ENCODE measurements at regions not wholly inside any gene's neighbourhood (a gene's known extent, or its start where the extent isn't known, plus 50 kb on each side); places are given as distances from the start of the nearest gene placed in this dataset.

DNA sequence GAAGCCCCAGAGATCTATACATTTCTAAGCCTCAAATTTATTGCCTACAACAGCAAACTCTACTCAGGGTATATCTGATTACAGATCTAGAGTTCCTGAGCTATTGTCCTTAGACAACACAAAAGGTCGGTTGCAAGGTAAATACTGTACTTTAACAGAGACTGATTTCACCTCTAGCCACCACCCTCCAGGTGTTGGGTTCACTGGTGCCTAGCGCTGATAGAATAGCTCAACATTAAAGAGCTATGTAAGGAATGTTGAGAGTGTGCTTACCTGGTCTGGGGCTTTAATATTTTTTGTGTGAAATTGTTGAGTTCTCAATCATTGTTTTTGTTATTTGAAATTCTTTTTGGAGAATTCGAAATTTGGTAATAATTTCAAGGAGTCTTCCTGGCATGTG, 277.0 kb upstream of the PSMD7 start:
- TF ChIP-seq, protein P1, sequence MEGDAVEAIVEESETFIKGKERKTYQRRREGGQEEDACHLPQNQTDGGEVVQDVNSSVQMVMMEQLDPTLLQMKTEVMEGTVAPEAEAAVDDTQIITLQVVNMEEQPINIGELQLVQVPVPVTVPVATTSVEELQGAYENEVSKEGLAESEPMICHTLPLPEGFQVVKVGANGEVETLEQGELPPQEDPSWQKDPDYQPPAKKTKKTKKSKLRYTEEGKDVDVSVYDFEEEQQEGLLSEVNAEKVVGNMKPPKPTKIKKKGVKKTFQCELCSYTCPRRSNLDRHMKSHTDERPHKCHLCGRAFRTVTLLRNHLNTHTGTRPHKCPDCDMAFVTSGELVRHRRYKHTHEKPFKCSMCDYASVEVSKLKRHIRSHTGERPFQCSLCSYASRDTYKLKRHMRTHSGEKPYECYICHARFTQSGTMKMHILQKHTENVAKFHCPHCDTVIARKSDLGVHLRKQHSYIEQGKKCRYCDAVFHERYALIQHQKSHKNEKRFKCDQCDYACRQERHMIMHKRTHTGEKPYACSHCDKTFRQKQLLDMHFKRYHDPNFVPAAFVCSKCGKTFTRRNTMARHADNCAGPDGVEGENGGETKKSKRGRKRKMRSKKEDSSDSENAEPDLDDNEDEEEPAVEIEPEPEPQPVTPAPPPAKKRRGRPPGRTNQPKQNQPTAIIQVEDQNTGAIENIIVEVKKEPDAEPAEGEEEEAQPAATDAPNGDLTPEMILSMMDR (IDR thresholded peaks at IDR 0.05; ENCODE audit: poor library complexity), result no peak
- TF ChIP-seq EZH2 (IDR thresholded peaks at IDR 0.05; ENCODE audit: borderline replicate concordance), result no peak
- TF ChIP-seq EZH2phosphoT487 (IDR thresholded peaks at IDR 0.05; ENCODE audit: low read depth, severe bottlenecking, unreplicated experiment), result no peak
